Neural progenitor cell (in vitro differentiated cells): ENCODE measurements at regions not wholly inside any gene's neighbourhood (a gene's known extent, or its start where the extent isn't known, plus 50 kb on each side); places are given as distances from the start of the nearest gene placed in this dataset.

Experiments used
- CTCF ChIP-seq: fragments of 200-600 bp; sonication (generic); IDR thresholded peaks from 2 replicates; pipeline ENCODE4 v1.5.1; 2017; ENCODE audit warnings: antibody characterized with exemption, mild to moderate bottlenecking
- EZH2 ChIP-seq: fragments of 200-600 bp; sonication (generic); IDR thresholded peaks from 2 replicates; pipeline ENCODE4 v1.6.1; 2017; ENCODE audit warnings: antibody characterized with exemption, mild to moderate bottlenecking, moderate library complexity

DNA sequence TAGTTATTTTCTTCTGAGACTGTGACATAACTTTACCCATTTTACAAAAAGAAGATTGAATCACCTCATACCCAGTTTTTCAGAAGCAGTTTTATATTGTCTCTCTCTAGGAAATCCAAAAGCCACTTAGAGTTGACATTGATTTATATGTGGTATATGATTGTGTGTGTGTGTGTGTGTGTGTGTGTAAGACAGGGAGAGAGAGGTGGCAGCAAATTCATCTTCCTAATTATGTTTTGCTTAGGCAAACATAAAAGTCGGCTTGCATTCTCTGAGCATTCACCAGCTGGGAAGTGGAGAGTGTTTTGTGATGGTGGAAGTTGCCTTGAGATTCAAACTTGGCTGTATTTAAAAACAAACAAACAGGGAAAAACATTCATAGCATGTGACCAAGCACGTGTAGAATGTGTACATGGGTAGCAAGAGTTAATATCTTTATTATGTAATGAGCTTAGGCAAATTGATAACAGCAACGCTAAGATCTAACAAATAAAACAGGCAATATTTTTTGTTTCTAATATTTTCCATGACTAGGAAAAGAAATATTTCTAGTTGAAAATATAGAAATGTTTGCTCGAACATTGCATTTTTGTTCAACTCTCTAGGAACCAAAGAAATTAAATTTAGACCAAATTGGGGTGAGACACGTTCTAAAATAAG, 64.4 kb upstream of the IGF1R start:
- TF ChIP-seq CTCF, result no peak
- TF ChIP-seq EZH2, result no peak
